H9 (cell line): ENCODE measurements at regions not wholly inside any gene's neighbourhood (a gene's known extent, or its start where the extent isn't known, plus 50 kb on each side); places are given as distances from the start of the nearest gene placed in this dataset.

Source experiments
- DNase-seq: peaks from one replicate; pipeline ENCODE4 v3.0.0-alpha.2; 2017
- H2AFZ ChIP-seq: one replicate; pipeline ENCODE4 v1.6.1; 2013; ENCODE audit warnings: mild to moderate bottlenecking, low read length, control low read depth, moderate library complexity
- H2AK5ac ChIP-seq: 2 replicates; pipeline ENCODE4 v1.6.1; 2013; ENCODE audit warnings: low read length, control low read depth, mixed read lengths; ENCODE audit not compliant: insufficient read length
- H2BK120ac ChIP-seq: one replicate; pipeline ENCODE4 v1.6.1; 2013; ENCODE audit warnings: low read depth, mild to moderate bottlenecking, low read length, control low read depth, inconsistent platforms; ENCODE audit not compliant: poor library complexity, severe bottlenecking
- H2BK12ac ChIP-seq: 2 replicates; pipeline ENCODE4 v1.6.1; 2013; ENCODE audit warnings: low read length, control low read depth, mixed read lengths, low read depth; ENCODE audit not compliant: insufficient read length
- H2BK15ac ChIP-seq: 2 replicates; pipeline ENCODE4 v1.6.1; 2013; ENCODE audit warnings: low read depth, low read length, control low read depth
- H2BK20ac ChIP-seq: one replicate; pipeline ENCODE4 v1.6.1; 2013; ENCODE audit warnings: low read depth, mild to moderate bottlenecking, low read length, control low read depth, inconsistent platforms; ENCODE audit not compliant: poor library complexity, severe bottlenecking
- H2BK5ac ChIP-seq: 2 replicates; pipeline ENCODE4 v1.6.1; 2013; ENCODE audit warnings: low read length, control low read depth, mixed read lengths; ENCODE audit not compliant: insufficient read length
- H3K14ac ChIP-seq: 2 replicates; pipeline ENCODE4 v1.6.1; 2013; ENCODE audit warnings: low read length, control low read depth; ENCODE audit not compliant: insufficient read depth
- H3K18ac ChIP-seq: 2 replicates; pipeline ENCODE4 v1.6.1; 2013; ENCODE audit warnings: low read depth, mild to moderate bottlenecking, mixed read lengths, low read length, control low read depth; ENCODE audit not compliant: insufficient read length
- H3K23ac ChIP-seq: 2 replicates; pipeline ENCODE4 v1.6.1; 2013; ENCODE audit warnings: low read length, control low read depth, mixed read lengths, low read depth; ENCODE audit not compliant: insufficient read length
- H3K23me2 ChIP-seq: 2 replicates; pipeline ENCODE4 v1.6.1; 2013; ENCODE audit warnings: low read depth, mild to moderate bottlenecking, mixed read lengths, low read length, control low read depth; ENCODE audit not compliant: insufficient read length, poor library complexity, severe bottlenecking
- H3K27ac ChIP-seq: 2 replicates; pipeline ENCODE4 v1.5.1; 2013; ENCODE audit warnings: low read length, control low read depth, mixed read lengths, low read depth; ENCODE audit not compliant: insufficient read length
- H3K27me3 ChIP-seq: 2 replicates; pipeline ENCODE4 v1.6.1; 2013; ENCODE audit warnings: low read length, control low read depth, inconsistent platforms; ENCODE audit not compliant: insufficient read depth
- H3K4ac ChIP-seq: 2 replicates; pipeline ENCODE4 v1.6.1; 2013; ENCODE audit warnings: low read depth, mild to moderate bottlenecking, control low read depth, inconsistent platforms, low read length, moderate library complexity
- H3K4me1 ChIP-seq: 2 replicates; pipeline ENCODE4 v1.6.1; 2013; ENCODE audit warnings: low read length, control low read depth, inconsistent platforms; ENCODE audit not compliant: insufficient read depth
- H3K4me2 ChIP-seq: 2 replicates; pipeline ENCODE4 v1.6.1; 2013; ENCODE audit warnings: low read length, control low read depth, mixed read lengths; ENCODE audit not compliant: insufficient read length, insufficient read depth
- H3K56ac ChIP-seq: 2 replicates; pipeline ENCODE4 v1.6.1; 2013; ENCODE audit warnings: low read depth, mild to moderate bottlenecking, mixed read lengths, low read length, control low read depth; ENCODE audit not compliant: insufficient read length
- H3K79me1 ChIP-seq: 2 replicates; pipeline ENCODE4 v1.6.1; 2013; ENCODE audit warnings: low read depth, mild to moderate bottlenecking, moderate library complexity, low read length, control low read depth, inconsistent platforms; ENCODE audit not compliant: insufficient read depth, poor library complexity, severe bottlenecking
- H3K79me2 ChIP-seq: 2 replicates; pipeline ENCODE4 v1.6.1; 2013; ENCODE audit warnings: low read length, control low read depth, inconsistent platforms; ENCODE audit not compliant: insufficient read depth
- H3K9ac ChIP-seq: 2 replicates; pipeline ENCODE4 v1.6.1; 2013; ENCODE audit warnings: low read length, control low read depth, mixed read lengths; ENCODE audit not compliant: insufficient read length; ENCODE audit errors: extremely low read depth
- H3K9me3 ChIP-seq: one replicate; pipeline ENCODE4 v1.6.1; 2013; ENCODE audit warnings: low read depth, low read length, inconsistent platforms; ENCODE audit not compliant: control insufficient read depth
- H3T11ph ChIP-seq: one replicate; pipeline ENCODE4 v1.6.1; 2013; ENCODE audit warnings: mild to moderate bottlenecking, low read length, control low read depth, inconsistent platforms
- H4K20me1 ChIP-seq: one replicate; pipeline ENCODE4 v1.6.1; 2013; ENCODE audit not compliant: control insufficient read depth, insufficient read length, insufficient read depth
- H4K5ac ChIP-seq: 2 replicates; pipeline ENCODE4 v1.6.1; 2013; ENCODE audit warnings: low read depth, mild to moderate bottlenecking, mixed read lengths, low read length, control low read depth; ENCODE audit not compliant: insufficient read length
- H4K8ac ChIP-seq: replicated peaks from 2 replicates; pipeline ENCODE4 v1.6.1; 2013; ENCODE audit warnings: low read length, control low read depth, mixed read lengths, low read depth; ENCODE audit not compliant: insufficient read length
- H4K91ac ChIP-seq: 2 replicates; pipeline ENCODE4 v1.6.1; 2013; ENCODE audit warnings: low read depth, mild to moderate bottlenecking, moderate library complexity, mixed read lengths, low read length, control low read depth; ENCODE audit not compliant: insufficient read length
- H3K27ac Mint-ChIP-seq, 3 experiments: 2 replicates in 2 of 3; 3 replicates in 1 of 3; pipeline ENCODE4 v1.8.0; 2020 to 2021; ENCODE audit warnings: mixed read lengths in 3 of 3, mild to moderate bottlenecking in 1 of 3, moderate library complexity in 1 of 3
- H3K27me3 Mint-ChIP-seq: 2 replicates; pipeline ENCODE4 v1.8.0; 2021; ENCODE audit warnings: low read depth, mild to moderate bottlenecking, moderate library complexity, mixed read lengths
- H3K36me3 Mint-ChIP-seq, 3 experiments: 2 replicates in 2 of 3; 3 replicates in 1 of 3; pipeline ENCODE4 v1.8.0; 2020 to 2021; ENCODE audit warnings: low read depth in 3 of 3, mixed read lengths in 3 of 3; ENCODE audit not compliant: insufficient read depth in 1 of 3
- H3K4me1 Mint-ChIP-seq, 2 experiments: 2 replicates each; pipeline ENCODE4 v1.8.0; 2020; ENCODE audit warnings: mixed read lengths in 2 of 2
- H3K4me3 Mint-ChIP-seq, 2 experiments: 2 replicates in 1 of 2; 3 replicates in 1 of 2; pipeline ENCODE4 v1.8.0; 2020 to 2021; ENCODE audit warnings: mild to moderate bottlenecking in 2 of 2, mixed read lengths in 2 of 2, moderate library complexity in 1 of 2
- H3K9me3 Mint-ChIP-seq, 2 experiments: 2 replicates in 1 of 2; 3 replicates in 1 of 2; pipeline ENCODE4 v1.8.0; 2020; ENCODE audit warnings: mild to moderate bottlenecking in 2 of 2, mixed read lengths in 2 of 2, moderate library complexity in 1 of 2
- CTCF ChIP-seq: fragments of 200-600 bp; sonication (generic); conservative IDR thresholded peaks from 3 replicates; pipeline ENCODE4 v1.8.0; 2021; ENCODE audit warnings: antibody characterized with exemption, mild to moderate bottlenecking

DNA sequence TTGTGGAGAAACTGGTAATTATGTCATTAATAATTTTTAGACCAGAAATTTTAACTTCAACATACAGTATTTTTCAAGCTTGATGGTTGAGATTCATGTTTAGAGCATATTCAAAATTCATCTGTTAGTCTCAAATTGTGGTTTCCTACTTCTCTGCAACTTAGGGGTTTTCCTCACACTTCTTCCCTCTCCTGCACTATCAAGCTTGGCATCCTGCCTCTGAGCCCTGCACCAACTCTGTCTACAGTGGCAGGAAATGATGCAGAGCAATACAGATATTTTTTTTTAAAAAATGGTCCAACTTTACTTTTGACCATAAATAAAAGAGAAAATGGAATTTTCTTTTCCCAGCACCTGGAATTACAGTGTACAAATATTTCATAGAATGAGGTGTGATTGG lies 247.3 kb downstream of the NUP35 start:
- Mint-ChIP-seq H3K9me3 (peaks cover 0 to 3% of the 10 kb centered on the region in 2 experiments; a peak in 1 of 5 replicates), H3K27ac (no peak overlapping the region), H3K36me3 (no peaks in the 10 kb centered on the region; a peak in 2 of 7 replicates), H3K4me3 (no peak overlapping the region), H3K4me1 (no peaks in the 10 kb centered on the region), H3K27me3 (no peaks in the 10 kb centered on the region)
- Histone ChIP-seq H2AFZ (no peak overlapping the region), H3K79me1 (no peaks in the 10 kb centered on the region), H3K9ac (no peak overlapping the region), H2BK15ac (no peak overlapping the region), H2BK120ac (no peak overlapping the region), H3K23ac (no peak overlapping the region), H3K56ac (no peak overlapping the region), H3K14ac (no peak overlapping the region), H2BK5ac (no peak overlapping the region), H3K4me1 (peaks cover 2% of the 10 kb centered on the region; the same call in 1 of the 2 replicates), H3K27ac (no peak overlapping the region), H3T11ph (no peak overlapping the region), H4K20me1 (no peaks in the 10 kb centered on the region), H3K4ac (no peak overlapping the region), H3K23me2 (no peaks in the 10 kb centered on the region), H3K9me3 (no peaks in the 10 kb centered on the region), H2BK12ac (no peak overlapping the region), H3K27me3 (no peaks in the 10 kb centered on the region), H3K79me2 (no peaks in the 10 kb centered on the region), H3K18ac (no peak overlapping the region), H3K4me2 (no peak overlapping the region), H4K91ac (no peak overlapping the region), H4K8ac (no peak overlapping the region), H2AK5ac (no peak overlapping the region), H2BK20ac (no peak overlapping the region), H4K5ac (no peak overlapping the region)
- DNase-seq = no peak
- TF ChIP-seq CTCF = no peak
